CD4-positive, alpha-beta T cell (primary cell): ENCODE measurements at regions not wholly inside any gene's neighbourhood (a gene's known extent, or its start where the extent isn't known, plus 50 kb on each side); places are given as distances from the start of the nearest gene placed in this dataset.

Experiments used
- ATAC-seq: fragments of 200-7000 bp; cut with Tn5 transposase; one replicate; pipeline ENCODE4 v1.10.0; 2022; ENCODE audit warnings: mild to moderate bottlenecking; ENCODE audit not compliant: poor library complexity
- CTCF ChIA-PET: fragments of 350-600 bp; sonication (Branson Sonifier 250); formaldehyde crosslinking; loops from one replicate; lab custom pipeline; 2021; ENCODE audit warnings: antibody characterized with exemption, inconsistent platforms; lab: Charles Lee
- POLR2A ChIA-PET: fragments of 350-600 bp; sonication (Branson Sonifier 250); formaldehyde crosslinking; loops from one replicate; lab custom pipeline; 2021; ENCODE audit warnings: antibody characterized with exemption, inconsistent platforms; lab: Charles Lee
- DNase-seq, 14 experiments: peaks; one replicate each; pipeline ENCODE4 v3.0.0-alpha.2; 2013 to 2020; ENCODE audit warnings: mixed read lengths in 2 of 14
- H3K27ac ChIP-seq, 2 donors: one replicate each; pipeline versions ENCODE4 v1.5.1 to v1.7.0; 2013; ENCODE audit warnings: low read length in 2 of 2, low read depth in 1 of 2, mild to moderate bottlenecking in 1 of 2
- H3K27me3 ChIP-seq, 2 experiments: 1 replicate in 1 of 2; 2 replicates in 1 of 2; pipeline versions ENCODE4 v1.6.1 to v1.7.0; 2013; ENCODE audit warnings: low read length in 2 of 2, control low read depth in 1 of 2, mild to moderate bottlenecking in 1 of 2, moderate library complexity in 1 of 2; ENCODE audit not compliant: insufficient read depth in 2 of 2, control insufficient read depth in 1 of 2
- H3K36me3 ChIP-seq: one replicate; pipeline ENCODE4 v1.6.1; 2013; ENCODE audit warnings: low read length, control low read depth; ENCODE audit not compliant: insufficient read depth
- H3K4me1 ChIP-seq: one replicate; pipeline ENCODE4 v1.6.1; 2013; ENCODE audit warnings: low read length, control low read depth; ENCODE audit not compliant: insufficient read depth
- H3K4me3 ChIP-seq: one replicate; pipeline ENCODE4 v1.5.1; 2013; ENCODE audit warnings: mild to moderate bottlenecking, low read length, moderate library complexity
- H3K9me3 ChIP-seq, 2 experiments: 1 replicate in 1 of 2; 2 replicates in 1 of 2; pipeline versions ENCODE4 v1.6.1 to v1.7.0; 2013; ENCODE audit warnings: low read length in 2 of 2, mild to moderate bottlenecking in 2 of 2, control low read depth in 1 of 2, moderate library complexity in 1 of 2; ENCODE audit not compliant: control insufficient read depth in 1 of 2, insufficient read depth in 1 of 2
- H3K27ac Mint-ChIP-seq: one replicate; pipeline ENCODE4 v1.8.0; 2020; ENCODE audit warnings: mixed read lengths
- H3K27me3 Mint-ChIP-seq: one replicate; pipeline ENCODE4 v1.8.0; 2021; ENCODE audit warnings: mixed read lengths
- H3K36me3 Mint-ChIP-seq: one replicate; pipeline ENCODE4 v1.8.0; 2021; ENCODE audit warnings: low read depth, mixed read lengths
- H3K4me1 Mint-ChIP-seq: one replicate; pipeline ENCODE4 v1.8.0; 2021; ENCODE audit warnings: low read depth, mixed read lengths
- H3K4me3 Mint-ChIP-seq: one replicate; pipeline ENCODE4 v1.8.0; 2020; ENCODE audit warnings: mild to moderate bottlenecking, mixed read lengths
- H3K9me3 Mint-ChIP-seq: one replicate; pipeline ENCODE4 v1.8.0; 2020; ENCODE audit warnings: mixed read lengths
- CTCF ChIP-seq: fragments of 200-600 bp; IDR thresholded peaks from one replicate; pipeline ENCODE4 v1.8.0; 2022; ENCODE audit warnings: antibody characterized with exemption, mild to moderate bottlenecking
- intact Hi-C, 2 experiments: fragments of 100-400 bp; cut with DNase I in 1 of 2; cut with micrococcal nuclease in 1 of 2; formaldehyde crosslinking; loops; one replicate each; pipeline versions ENCODE4 v1.15.1 to v1.9.0; 2023 to 2025; cut with DNase I, micrococcal nuclease

- no peak overlapping the region for H3K27ac ChIP-seq
- H3K4me1 Mint-ChIP-seq: no peaks in the 10 kb centered on the region
- no peak overlapping the region for H3K4me3 ChIP-seq
- H3K27me3 ChIP-seq: no peaks in the 10 kb centered on the region
- ChIA-PET POLR2A (no interaction called here), CTCF (no interaction called here)
- peaks cover 6% of the 10 kb centered on the region for H3K9me3 Mint-ChIP-seq
- no peak for TF ChIP-seq CTCF
- no peaks in the 10 kb centered on the region for H3K4me1 ChIP-seq
- peaks cover 0 to 10% of the 10 kb centered on the region in 2 experiments for H3K9me3 ChIP-seq
- no peaks in the 10 kb centered on the region for H3K36me3 Mint-ChIP-seq
- no peaks in the 10 kb centered on the region for H3K36me3 ChIP-seq
- H3K27me3 Mint-ChIP-seq: no peaks in the 10 kb centered on the region
- H3K4me3 Mint-ChIP-seq: no peak overlapping the region
- DNase-seq (no peak), ATAC-seq (no peak)
- intact Hi-C loops: no loop called here
- no peak overlapping the region for H3K27ac Mint-ChIP-seq
These were observed 1961.9 kb upstream of the CELF4 start for GRCh38 chr18:39527465-39527864.

- ChIA-PET POLR2A (no interaction called here), CTCF (interaction anchor here (0.6 kb wide), 1 partner anchor 800 kb away, joined by 3 read pairs; no protein-coding TSS in a partner anchor)
- Mint-ChIP-seq H3K4me1 (no peaks in the 10 kb centered on the region), H3K36me3 (no peaks in the 10 kb centered on the region), H3K27ac (no peak overlapping the region), H3K27me3 (no peaks in the 10 kb centered on the region), H3K4me3 (no peak overlapping the region), H3K9me3 (peaks cover 3% of the 10 kb centered on the region)
- Histone ChIP-seq H3K4me3 (no peak overlapping the region), H3K36me3 (no peaks in the 10 kb centered on the region), H3K27ac (no peak overlapping the region), H3K9me3 (peaks cover 0 to 9% of the 10 kb centered on the region in 2 experiments), H3K4me1 (no peaks in the 10 kb centered on the region), H3K27me3 (no peaks in the 10 kb centered on the region)
- TF ChIP-seq CTCF: no peak
- DNase-seq: no peak
- no peak for ATAC-seq
- intact Hi-C loops: no loop called here
These were observed 1958.8 kb upstream of the CELF4 start for GRCh38 chr18:39524370-39524769.

DNA sequence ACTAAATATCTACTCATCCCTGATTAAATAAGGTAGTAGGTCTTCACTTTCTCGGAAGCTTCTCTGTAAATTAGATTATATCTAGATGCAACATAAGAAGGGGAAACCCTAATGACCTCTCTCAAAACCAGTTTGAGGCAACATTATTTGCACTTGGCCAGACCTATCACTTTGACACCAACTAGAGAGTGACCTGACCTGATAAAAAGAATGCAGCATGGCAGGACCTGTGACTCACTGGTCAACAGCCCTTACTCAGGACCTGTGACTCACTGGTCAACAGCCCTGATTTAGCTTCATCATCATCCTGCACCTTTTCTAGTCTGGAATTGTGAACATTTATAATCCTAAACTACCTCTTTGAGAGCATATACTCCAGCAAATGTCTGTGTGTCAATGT is 1957.7 kb upstream of the CELF4 start:
- peaks cover 0 to 7% of the 10 kb centered on the region in 2 experiments for H3K9me3 ChIP-seq
- ChIA-PET CTCF (no interaction called here), POLR2A (no interaction called here)
- intact Hi-C loops: no loop called here
- Mint-ChIP-seq H3K27ac (no peak overlapping the region), H3K9me3 (peaks cover 3% of the 10 kb centered on the region), H3K36me3 (no peaks in the 10 kb centered on the region), H3K4me1 (no peaks in the 10 kb centered on the region), H3K4me3 (no peak overlapping the region), H3K27me3 (no peaks in the 10 kb centered on the region)
- H3K27ac ChIP-seq: no peak overlapping the region
- no peaks in the 10 kb centered on the region for H3K36me3 ChIP-seq
- no peaks in the 10 kb centered on the region for H3K27me3 ChIP-seq
- no peak for TF ChIP-seq CTCF
- H3K4me3 ChIP-seq: no peak overlapping the region
- DNase-seq (no peak), ATAC-seq (no peak)
- H3K4me1 ChIP-seq: no peaks in the 10 kb centered on the region
